ENCODE measurements at regions not wholly inside any gene's neighbourhood (a gene's known extent, or its start where the extent isn't known, plus 50 kb on each side); places are given as distances from the start of the nearest gene placed in this dataset.
"Not testable (repeated sequence)": the region's sequence is repeated elsewhere in the genome, so short reads cannot be mapped to it uniquely, and the experiment has no call there.

- H3K36me3 ChIP-seq = no peaks in the 10 kb centered on the region
- H3K4me1 ChIP-seq = no peaks in the 10 kb centered on the region
- TF ChIP-seq POLR2A (IDR thresholded peaks at IDR 0.05) (no peak), EP300 (IDR thresholded peaks at IDR 0.05) (no peak), CTCF (IDR thresholded peaks at IDR 0.05) (no peak), POLR2AphosphoS5 (IDR thresholded peaks at IDR 0.05) (no peak)
- WGBS, 2 donors = 66 to 71% methylated on average over 2 of the region's 2 CpGs
- no peaks in the 10 kb centered on the region for H3K9me3 ChIP-seq
- H3K27ac ChIP-seq = no peak overlapping the region
- no peak overlapping the region for H3K4me3 ChIP-seq
- intact Hi-C loops (cut with DNase I) = no loop called here
- no peaks in the 10 kb centered on the region for H3K27me3 ChIP-seq
- DNase-seq = no peak
These were observed 191.2 kb upstream of the LRRTM4 start for GRCh38 chr2:77713412-77713811.

GRCh38 chr2:77720115-77720514 lies 197.9 kb upstream of the LRRTM4 start:
- no peak for TF ChIP-seq POLR2A (IDR thresholded peaks at IDR 0.05)
- no peak overlapping the region for H3K27ac ChIP-seq
- H3K9me3 ChIP-seq = no peaks in the 10 kb centered on the region
- H3K4me1 ChIP-seq = no peaks in the 10 kb centered on the region
- intact Hi-C loops (cut with DNase I) = no loop called here
- 75 to 83% methylated on average over 4 of the region's 4 CpGs for WGBS, 2 donors
- H3K27me3 ChIP-seq = no peaks in the 10 kb centered on the region
- no peaks in the 10 kb centered on the region for H3K36me3 ChIP-seq
- H3K4me3 ChIP-seq = no peak overlapping the region
- no peak for DNase-seq

DNA sequence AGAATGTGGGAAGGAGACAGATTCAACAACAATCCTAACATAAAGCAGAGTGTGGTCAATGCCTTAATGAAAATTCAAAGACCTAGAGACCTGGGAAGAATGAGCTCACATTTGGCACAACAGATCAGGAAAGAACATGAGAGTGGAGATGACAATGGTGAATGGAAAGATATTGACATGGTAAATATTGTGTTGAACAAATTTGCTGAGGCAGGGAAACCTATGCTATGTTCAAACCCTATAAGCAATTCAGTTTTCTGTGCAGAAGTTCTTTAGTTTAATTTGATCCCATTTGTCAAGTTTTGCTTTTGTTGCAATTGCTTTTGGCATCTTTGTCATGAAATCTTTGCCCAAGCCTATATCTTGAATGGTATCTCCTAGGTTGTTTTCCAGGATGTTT lies 199.4 kb upstream of the LRRTM4 start:
- TF ChIP-seq CTCF (IDR thresholded peaks at IDR 0.05) (no peak), POLR2AphosphoS5 (IDR thresholded peaks at IDR 0.05) (no peak), EP300 (IDR thresholded peaks at IDR 0.05) (no peak), POLR2A (IDR thresholded peaks at IDR 0.05) (no peak)
- DNase-seq = no peak

GRCh38 chr2:77725045-77725444 lies 202.9 kb upstream of the LRRTM4 start:
- no peaks in the 10 kb centered on the region for H3K4me1 ChIP-seq
- no peaks in the 10 kb centered on the region for H3K9me3 ChIP-seq
- no peak overlapping the region for H3K27ac ChIP-seq
- 52 to 100% methylated on average over 1 of the region's 1 CpG for WGBS, 2 donors
- no peak overlapping the region for H3K4me3 ChIP-seq
- H3K36me3 ChIP-seq = no peaks in the 10 kb centered on the region
- no peak for DNase-seq
- no peaks in the 10 kb centered on the region for H3K27me3 ChIP-seq
- no peak for TF ChIP-seq POLR2A (IDR thresholded peaks at IDR 0.05)
- no peak for TF ChIP-seq EP300 (IDR thresholded peaks at IDR 0.05)
- no peak for TF ChIP-seq POLR2AphosphoS5 (IDR thresholded peaks at IDR 0.05)
- TF ChIP-seq CTCF (IDR thresholded peaks at IDR 0.05) = no peak
- intact Hi-C loops (cut with DNase I) = no loop called here

More for the DNA sequence above, 199.4 kb upstream of the LRRTM4 start:
- Histone ChIP-seq H3K27ac (no peak overlapping the region), H3K27me3 (no peaks in the 10 kb centered on the region), H3K4me3 (no peak overlapping the region), H3K9me3 (no peaks in the 10 kb centered on the region), H3K36me3 (no peaks in the 10 kb centered on the region), H3K4me1 (no peaks in the 10 kb centered on the region)
- intact Hi-C loops (cut with DNase I) = no loop called here

DNA sequence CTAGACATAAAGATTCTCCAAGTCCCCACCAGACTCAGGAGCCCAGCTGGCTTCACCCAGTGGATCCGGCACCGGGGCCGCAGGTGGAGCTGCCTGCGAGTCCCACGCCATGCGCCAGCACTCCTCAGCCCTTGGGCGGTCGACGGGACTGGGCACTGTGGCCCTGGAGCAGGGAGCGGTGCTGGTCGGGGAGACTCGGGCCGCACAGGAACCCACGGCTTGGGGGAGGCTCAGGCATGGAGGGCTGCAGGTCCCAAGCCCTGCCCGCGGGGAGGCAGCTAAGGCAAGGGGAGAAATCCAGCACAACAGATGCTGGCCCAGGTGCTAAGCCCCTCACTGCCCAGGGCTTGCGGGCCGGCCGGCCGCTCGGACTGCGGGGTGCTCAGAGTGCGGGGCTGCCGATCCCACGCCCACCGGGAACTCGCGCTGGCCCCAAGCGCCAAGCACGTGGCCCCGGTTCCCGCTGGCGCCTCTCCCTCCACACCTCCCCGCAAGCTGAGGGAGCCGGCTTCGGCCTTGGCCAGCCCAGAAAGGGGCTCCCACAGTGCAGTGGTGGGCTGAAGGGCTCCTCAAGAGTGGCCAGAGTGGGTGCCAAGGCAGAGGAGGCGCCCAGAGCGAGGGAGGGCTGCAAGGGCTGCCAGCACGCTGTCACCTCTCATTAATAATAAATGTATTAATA lies 212.6 kb upstream of the LRRTM4 start:
- H3K4me3 ChIP-seq; intact Hi-C loops (cut with DNase I); H3K36me3 ChIP-seq; H3K4me1 ChIP-seq; H3K9me3 ChIP-seq; H3K27me3 ChIP-seq; H3K27ac ChIP-seq: not testable (repeated sequence)
- peak; percentile 62 for DNase-seq
- WGBS, 2 donors = 95% methylated on average over 39 of the region's 39 CpGs

DNA sequence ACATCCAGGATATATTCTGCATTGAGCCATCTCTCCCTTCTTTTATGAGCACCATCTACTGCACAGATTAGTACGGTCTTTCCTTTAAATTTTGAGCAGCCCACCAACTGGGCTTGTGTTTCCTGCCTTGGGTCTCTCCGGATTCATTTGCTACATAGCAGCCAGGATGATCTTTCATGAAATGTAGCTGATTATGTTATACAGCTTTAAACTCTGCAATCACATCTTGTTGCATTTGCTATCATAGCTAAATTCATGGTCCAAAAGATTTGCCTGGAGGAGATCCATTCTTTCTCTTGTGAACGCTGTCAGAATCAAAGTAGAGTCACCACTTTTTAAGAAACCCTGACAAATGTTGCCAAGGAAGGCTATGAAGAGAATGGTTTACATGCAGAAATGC lies 215.1 kb upstream of the LRRTM4 start:
- Histone ChIP-seq H3K9me3 (no peaks in the 10 kb centered on the region), H3K27me3 (no peaks in the 10 kb centered on the region), H3K27ac (no peak overlapping the region), H3K36me3 (no peaks in the 10 kb centered on the region), H3K4me1 (no peaks in the 10 kb centered on the region), H3K4me3 (no peak overlapping the region)
- whole genome bisulfite sequencing, 2 donors = 53 to 81% methylated on average over 3 of the region's 3 CpGs
- no peak for DNase-seq
- no peak for TF ChIP-seq CTCF (IDR thresholded peaks at IDR 0.05)
- TF ChIP-seq POLR2A (IDR thresholded peaks at IDR 0.05) = no peak
- TF ChIP-seq EP300 (IDR thresholded peaks at IDR 0.05) = no peak
- no peak for TF ChIP-seq POLR2AphosphoS5 (IDR thresholded peaks at IDR 0.05)
- intact Hi-C loops (cut with DNase I) = no loop called here

Measured in sigmoid colon (tissue), 6 donors.